Mesothelial cell of epicardium (in vitro differentiated cells): ENCODE measurements at regions not wholly inside any gene's neighbourhood (a gene's known extent, or its start where the extent isn't known, plus 50 kb on each side); places are given as distances from the start of the nearest gene placed in this dataset.
A peak's percentile ranks its signal among the peaks of the same experiment; 100 is the strongest.

ENCODE experiments used
- DNase-seq, 2 experiments: peaks; one replicate each; pipeline ENCODE4 v3.0.0; 2021; ENCODE audit warnings: low spot score in 2 of 2; ENCODE audit not compliant: unreplicated experiment in 2 of 2
- H3K27ac Mint-ChIP-seq: 2 replicates; pipeline ENCODE4 v1.8.0; 2021; ENCODE audit warnings: mixed read lengths
- H3K27me3 Mint-ChIP-seq: 2 replicates; pipeline ENCODE4 v1.8.0; 2021; ENCODE audit warnings: low read depth, mixed read lengths
- H3K36me3 Mint-ChIP-seq: 2 replicates; pipeline ENCODE4 v1.8.0; 2021; ENCODE audit warnings: mixed read lengths
- H3K4me1 Mint-ChIP-seq: 2 replicates; pipeline ENCODE4 v1.8.0; 2021; ENCODE audit warnings: mixed read lengths
- H3K4me3 Mint-ChIP-seq: 2 replicates; pipeline ENCODE4 v1.8.0; 2021; ENCODE audit warnings: mild to moderate bottlenecking, moderate library complexity, mixed read lengths
- H3K9me3 Mint-ChIP-seq: 2 replicates; pipeline ENCODE4 v1.8.0; 2021; ENCODE audit warnings: mixed read lengths
- TF ChIP-seq, protein P1 (sequence below): fragments of 200-600 bp; sonication (generic); IDR thresholded peaks from one replicate; pipeline ENCODE4 v1.5.0; 2021; ENCODE audit warnings: antibody characterized with exemption; ENCODE audit not compliant: unreplicated experiment

DNA sequence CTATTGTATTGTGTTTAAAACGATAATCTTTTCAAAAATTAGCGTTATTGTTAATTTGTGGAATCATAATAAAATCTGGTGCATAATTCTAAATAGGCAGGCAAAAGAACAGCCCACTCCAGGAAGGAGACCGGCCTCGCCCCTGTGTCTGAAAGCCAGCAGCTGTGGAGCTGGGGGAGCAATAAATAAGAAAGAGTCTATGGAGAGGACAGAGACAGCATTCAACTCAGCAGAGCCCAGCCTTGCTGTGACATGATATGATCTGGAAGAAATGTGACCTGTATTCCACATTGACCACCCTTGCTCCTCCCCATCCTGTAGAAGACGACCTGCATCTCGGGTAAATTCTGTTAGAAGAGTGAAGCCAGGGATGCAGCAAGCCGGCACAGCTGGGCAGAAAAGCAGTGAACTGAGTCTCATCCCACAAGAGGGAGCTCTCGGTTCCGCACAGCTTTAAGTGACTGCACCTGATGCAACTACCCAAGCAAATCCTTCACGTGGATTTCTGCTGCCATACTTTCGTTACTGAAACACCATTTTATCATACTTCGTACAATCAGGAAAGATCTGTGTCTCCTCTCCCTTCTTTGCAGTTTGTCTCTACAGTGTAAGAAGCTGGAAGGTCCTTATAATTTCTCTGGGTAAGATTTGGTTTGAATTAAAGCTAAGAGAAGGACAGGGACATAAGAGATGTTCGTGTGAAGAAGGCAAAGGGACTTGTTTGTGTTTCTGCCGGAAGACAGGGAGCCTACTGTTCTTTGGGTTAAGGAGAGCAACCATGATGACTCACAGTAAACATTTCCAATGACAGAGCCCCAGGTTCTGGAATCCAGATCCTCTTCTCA lies 427.1 kb downstream of the GPAM start:
- TF ChIP-seq, protein P1, sequence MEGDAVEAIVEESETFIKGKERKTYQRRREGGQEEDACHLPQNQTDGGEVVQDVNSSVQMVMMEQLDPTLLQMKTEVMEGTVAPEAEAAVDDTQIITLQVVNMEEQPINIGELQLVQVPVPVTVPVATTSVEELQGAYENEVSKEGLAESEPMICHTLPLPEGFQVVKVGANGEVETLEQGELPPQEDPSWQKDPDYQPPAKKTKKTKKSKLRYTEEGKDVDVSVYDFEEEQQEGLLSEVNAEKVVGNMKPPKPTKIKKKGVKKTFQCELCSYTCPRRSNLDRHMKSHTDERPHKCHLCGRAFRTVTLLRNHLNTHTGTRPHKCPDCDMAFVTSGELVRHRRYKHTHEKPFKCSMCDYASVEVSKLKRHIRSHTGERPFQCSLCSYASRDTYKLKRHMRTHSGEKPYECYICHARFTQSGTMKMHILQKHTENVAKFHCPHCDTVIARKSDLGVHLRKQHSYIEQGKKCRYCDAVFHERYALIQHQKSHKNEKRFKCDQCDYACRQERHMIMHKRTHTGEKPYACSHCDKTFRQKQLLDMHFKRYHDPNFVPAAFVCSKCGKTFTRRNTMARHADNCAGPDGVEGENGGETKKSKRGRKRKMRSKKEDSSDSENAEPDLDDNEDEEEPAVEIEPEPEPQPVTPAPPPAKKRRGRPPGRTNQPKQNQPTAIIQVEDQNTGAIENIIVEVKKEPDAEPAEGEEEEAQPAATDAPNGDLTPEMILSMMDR = no peak
- peaks cover 3% of the 10 kb centered on the region for H3K36me3 Mint-ChIP-seq
- H3K4me1 Mint-ChIP-seq = peaks cover 10% of the 10 kb centered on the region
- H3K27me3 Mint-ChIP-seq = peaks cover 9% of the 10 kb centered on the region
- H3K4me3 Mint-ChIP-seq = no peak overlapping the region
- no peak overlapping the region for H3K27ac Mint-ChIP-seq
- H3K9me3 Mint-ChIP-seq = peaks cover 25% of the 10 kb centered on the region
- DNase-seq = peak in 1 of 2 experiments; percentile 39

- peaks cover 9% of the 10 kb centered on the region for H3K27me3 Mint-ChIP-seq
- TF ChIP-seq, protein P1 = no peak
- no peak for DNase-seq
- H3K4me3 Mint-ChIP-seq = no peak overlapping the region
- peaks cover 12% of the 10 kb centered on the region for H3K9me3 Mint-ChIP-seq
- no peak overlapping the region for H3K27ac Mint-ChIP-seq
- H3K36me3 Mint-ChIP-seq = peaks cover 3% of the 10 kb centered on the region
- H3K4me1 Mint-ChIP-seq = peaks cover 10% of the 10 kb centered on the region
Measured at GRCh38 chr10:111758593-111758992, 425.0 kb downstream of the GPAM start.

- Mint-ChIP-seq H3K4me3 (no peak overlapping the region), H3K4me1 (peaks cover 10% of the 10 kb centered on the region), H3K27ac (no peak overlapping the region), H3K27me3 (peaks cover 24% of the 10 kb centered on the region), H3K36me3 (no peaks in the 10 kb centered on the region), H3K9me3 (no peaks in the 10 kb centered on the region)
- TF ChIP-seq, protein P1 = no peak
- no peak for DNase-seq
Measured at GRCh38 chr10:111762114-111762513, 421.5 kb downstream of the GPAM start.

DNA sequence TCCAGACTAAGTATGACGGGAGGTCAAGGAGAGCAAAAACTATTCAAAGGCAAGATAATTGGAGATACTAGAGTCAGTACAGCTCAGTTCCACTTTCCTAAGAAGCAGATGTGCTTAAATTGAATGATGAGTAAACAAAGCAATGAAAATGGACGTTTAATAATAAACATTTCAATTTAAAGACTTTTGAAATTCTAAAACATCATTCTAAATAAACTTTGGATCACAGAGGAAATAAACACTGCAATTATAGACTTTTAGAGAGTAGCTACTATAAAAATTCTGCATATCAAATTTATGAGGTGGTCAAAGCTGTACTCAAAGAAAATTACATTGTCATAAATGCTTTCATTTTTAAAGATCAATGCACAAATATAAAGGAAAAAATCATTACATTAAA lies 418.3 kb downstream of the GPAM start:
- peaks cover 28% of the 10 kb centered on the region for H3K27me3 Mint-ChIP-seq
- no peaks in the 10 kb centered on the region for H3K36me3 Mint-ChIP-seq
- peaks cover 2% of the 10 kb centered on the region for H3K4me1 Mint-ChIP-seq
- H3K9me3 Mint-ChIP-seq = peaks cover 5% of the 10 kb centered on the region
- H3K4me3 Mint-ChIP-seq = no peak overlapping the region
- no peak for DNase-seq
- H3K27ac Mint-ChIP-seq = no peak overlapping the region
- TF ChIP-seq, protein P1 = no peak

DNA sequence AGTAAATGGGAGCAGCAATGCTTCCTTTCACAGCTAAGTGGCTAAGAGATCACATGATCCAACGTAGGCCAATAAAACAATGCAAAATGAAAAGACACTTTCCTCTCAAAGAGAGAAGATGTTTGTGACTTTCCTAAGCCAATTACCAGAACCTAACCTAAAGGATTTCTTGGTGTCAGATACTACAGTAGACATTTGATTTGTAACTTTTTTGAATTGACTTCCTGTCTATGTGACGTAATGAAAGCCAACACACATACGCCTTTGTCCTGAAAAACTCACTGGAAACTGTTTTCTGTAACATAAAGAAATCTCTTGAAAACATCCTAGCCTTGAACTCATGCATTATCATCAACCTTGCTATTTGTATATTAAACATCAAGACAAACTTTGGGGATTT lies 417.1 kb downstream of the GPAM start:
- DNase-seq = no peak
- Mint-ChIP-seq H3K36me3 (no peaks in the 10 kb centered on the region), H3K4me3 (no peak overlapping the region), H3K4me1 (no peaks in the 10 kb centered on the region), H3K27me3 (peaks cover 28% of the 10 kb centered on the region), H3K27ac (no peak overlapping the region), H3K9me3 (peaks cover 5% of the 10 kb centered on the region)
- TF ChIP-seq, protein P1 = no peak
